GM10847 (cell line): ENCODE measurements at regions not wholly inside any gene's neighbourhood (a gene's known extent, or its start where the extent isn't known, plus 50 kb on each side); places are given as distances from the start of the nearest gene placed in this dataset.

ENCODE experiments used
- POLR2A ChIP-seq: IDR thresholded peaks from 2 replicates; pipeline ENCODE4 v1.6.1; 2011; ENCODE audit not compliant: insufficient read length; ENCODE audit errors: extremely low read depth

DNA sequence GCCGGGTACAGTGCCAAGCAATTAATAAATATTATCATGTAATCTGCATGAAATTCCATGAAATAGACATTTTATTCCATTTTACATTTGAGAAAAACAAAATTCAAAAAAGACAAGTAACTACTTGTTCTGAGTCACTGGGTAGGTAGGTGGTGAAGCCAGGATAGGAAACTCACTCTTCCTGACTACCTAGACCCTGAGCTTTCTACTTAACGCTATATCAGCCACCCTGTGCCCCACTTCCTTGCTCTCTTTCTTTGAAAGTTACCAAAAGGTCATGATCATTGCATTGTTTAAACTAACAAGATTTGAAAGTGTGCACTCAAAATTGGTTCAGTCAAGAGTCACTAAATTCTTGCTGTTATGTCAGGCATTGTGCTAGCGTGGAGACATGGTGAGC is 235.7 kb downstream of the CD83 start:
- TF ChIP-seq POLR2A, result no peak

DNA sequence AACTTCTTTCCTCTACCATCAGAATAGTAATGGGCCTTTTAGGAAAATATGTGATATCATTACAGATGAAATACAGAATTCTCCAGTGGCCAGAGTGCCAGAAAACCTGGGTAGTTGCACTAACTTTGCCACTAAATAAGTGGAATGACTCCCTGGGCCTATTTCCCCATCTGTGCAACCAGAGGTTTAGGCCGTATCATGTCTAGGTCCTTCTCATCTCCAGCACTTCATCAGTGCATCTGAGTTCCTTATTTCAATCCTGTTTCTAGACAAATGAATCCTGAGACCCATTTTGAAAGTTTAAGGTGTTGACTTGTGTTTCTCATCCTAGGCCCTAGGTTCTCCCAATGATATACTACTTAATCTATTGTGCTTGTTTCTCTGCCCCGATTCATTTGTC is 236.2 kb downstream of the CD83 start:
- TF ChIP-seq POLR2A, result no peak

DNA sequence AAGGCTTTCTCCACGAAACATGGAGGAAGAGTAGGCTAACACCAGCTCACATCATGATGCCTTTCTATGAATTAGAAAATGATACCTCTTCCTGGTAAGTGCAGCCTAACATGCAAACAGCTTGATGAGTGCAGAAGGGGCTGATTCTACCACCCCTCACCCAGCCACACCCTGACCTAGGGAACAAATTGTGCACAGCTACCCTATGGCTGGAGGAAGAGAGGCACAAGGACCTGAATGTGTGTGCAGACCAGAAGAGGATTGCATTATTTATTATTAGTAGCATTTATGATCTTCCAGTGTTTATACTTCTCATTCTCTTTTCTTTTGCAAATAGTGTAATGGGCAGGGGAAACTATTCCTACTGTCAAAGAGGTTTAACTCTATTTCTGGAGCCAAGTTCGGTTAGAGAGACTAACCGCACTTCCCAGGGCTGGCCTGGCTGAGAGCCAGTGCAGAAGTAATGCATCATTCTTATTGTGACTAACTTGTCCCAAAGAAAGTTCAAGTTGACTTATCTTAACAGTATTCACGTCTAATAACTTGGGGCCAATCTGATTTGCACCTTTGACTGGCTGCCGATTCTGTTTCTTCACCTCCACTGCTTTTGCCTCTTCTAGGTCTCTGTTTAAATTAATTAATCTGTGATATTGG is 237.5 kb downstream of the CD83 start:
- no peak for TF ChIP-seq POLR2A

- TF ChIP-seq POLR2A, result no peak
Measured at GRCh38 chr6:14359438-14359837, 241.9 kb downstream of the CD83 start.

- no peak for TF ChIP-seq POLR2A
Measured at GRCh38 chr6:14360565-14360964, 243.0 kb downstream of the CD83 start.

DNA sequence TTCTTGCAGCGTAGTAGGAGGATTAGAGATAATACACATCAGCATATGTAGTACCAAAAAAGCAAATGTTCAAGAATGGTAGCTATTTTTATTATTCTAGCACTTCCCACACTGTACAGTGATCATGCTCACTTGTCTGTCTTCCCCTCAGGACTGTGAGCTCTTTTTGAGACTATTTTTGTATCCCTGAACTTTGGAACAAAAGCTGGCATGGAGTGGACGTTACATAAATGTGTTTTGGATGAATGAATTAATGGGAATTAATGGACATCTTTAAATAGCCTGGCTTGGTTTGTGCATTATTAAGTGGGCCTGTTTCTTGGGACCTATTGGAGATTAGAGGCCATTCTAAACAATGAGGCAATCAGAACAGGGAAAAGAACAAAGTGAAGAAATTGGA is 243.7 kb downstream of the CD83 start:
- TF ChIP-seq POLR2A, result no peak

GRCh38 chr6:14361956-14362587 is 244.5 kb downstream of the CD83 start:
- TF ChIP-seq POLR2A, result no peak

GRCh38 chr6:14364370-14364769 is 246.8 kb downstream of the CD83 start:
- TF ChIP-seq POLR2A, result no peak

GRCh38 chr6:14365393-14365792 is 247.8 kb downstream of the CD83 start:
- no peak for TF ChIP-seq POLR2A

DNA sequence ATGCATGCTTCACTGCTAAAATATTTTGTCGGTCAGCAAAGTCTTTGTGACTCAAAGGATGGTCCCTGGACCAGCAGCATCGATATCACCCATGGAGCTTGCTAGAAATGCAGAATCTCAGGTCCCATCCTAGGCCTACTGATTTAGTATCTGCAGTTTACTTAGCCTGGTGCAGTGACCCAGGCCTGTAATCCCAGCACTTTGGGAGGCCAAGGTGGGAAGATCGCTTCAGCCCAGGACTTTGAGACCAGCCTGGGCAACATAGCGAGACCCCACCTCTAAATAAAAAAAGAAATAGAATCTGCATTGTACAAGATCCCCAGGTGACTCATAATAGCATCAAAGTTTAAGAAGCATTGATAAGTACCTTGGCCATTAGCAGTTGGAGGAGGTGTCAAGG is 248.7 kb downstream of the CD83 start:
- TF ChIP-seq POLR2A, result no peak

GRCh38 chr6:14366872-14367271 is 249.3 kb downstream of the CD83 start:
- TF ChIP-seq POLR2A, result no peak

GRCh38 chr6:14367296-14367695 is 249.7 kb downstream of the CD83 start:
- TF ChIP-seq POLR2A, result no peak

DNA sequence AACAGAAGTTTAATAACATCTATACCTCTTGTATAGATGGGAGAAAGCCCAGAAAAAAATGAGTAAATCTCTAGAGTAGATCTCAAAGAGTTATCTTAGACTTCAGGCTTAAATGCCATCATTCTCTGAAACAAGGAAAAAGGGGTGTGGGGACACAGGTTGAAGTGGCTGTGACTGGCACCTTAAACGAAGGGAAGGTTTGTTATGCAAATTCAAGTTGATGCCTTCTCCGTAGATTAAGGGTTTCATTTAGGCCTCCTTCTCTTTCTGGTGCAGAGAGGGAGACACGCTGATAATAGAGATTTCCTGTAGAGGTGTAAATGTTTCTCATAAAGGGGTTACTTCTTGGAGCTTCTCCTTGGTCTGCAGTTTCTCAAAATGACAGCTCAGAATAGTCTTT is 252.1 kb downstream of the CD83 start:
- TF ChIP-seq POLR2A, result no peak

DNA sequence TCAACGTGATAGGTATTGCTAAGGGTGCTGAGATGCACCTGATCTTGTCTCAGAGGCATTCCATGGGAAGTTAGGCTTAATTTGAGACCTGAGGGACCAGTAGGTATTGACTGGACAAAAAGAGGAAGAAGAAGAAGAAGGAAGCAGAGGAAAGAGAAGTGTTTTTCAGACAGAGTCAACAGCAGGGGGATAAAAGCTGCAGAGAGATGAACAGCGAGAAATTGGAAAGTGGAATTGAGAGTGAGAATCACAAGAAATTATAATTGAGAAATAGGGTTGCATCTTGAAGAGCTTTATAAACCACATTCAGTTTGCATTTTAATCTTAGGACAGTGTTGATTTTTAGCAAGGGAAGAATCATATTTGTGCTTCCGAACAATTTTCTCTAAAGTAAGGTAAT is 254.0 kb downstream of the CD83 start:
- no peak for TF ChIP-seq POLR2A

DNA sequence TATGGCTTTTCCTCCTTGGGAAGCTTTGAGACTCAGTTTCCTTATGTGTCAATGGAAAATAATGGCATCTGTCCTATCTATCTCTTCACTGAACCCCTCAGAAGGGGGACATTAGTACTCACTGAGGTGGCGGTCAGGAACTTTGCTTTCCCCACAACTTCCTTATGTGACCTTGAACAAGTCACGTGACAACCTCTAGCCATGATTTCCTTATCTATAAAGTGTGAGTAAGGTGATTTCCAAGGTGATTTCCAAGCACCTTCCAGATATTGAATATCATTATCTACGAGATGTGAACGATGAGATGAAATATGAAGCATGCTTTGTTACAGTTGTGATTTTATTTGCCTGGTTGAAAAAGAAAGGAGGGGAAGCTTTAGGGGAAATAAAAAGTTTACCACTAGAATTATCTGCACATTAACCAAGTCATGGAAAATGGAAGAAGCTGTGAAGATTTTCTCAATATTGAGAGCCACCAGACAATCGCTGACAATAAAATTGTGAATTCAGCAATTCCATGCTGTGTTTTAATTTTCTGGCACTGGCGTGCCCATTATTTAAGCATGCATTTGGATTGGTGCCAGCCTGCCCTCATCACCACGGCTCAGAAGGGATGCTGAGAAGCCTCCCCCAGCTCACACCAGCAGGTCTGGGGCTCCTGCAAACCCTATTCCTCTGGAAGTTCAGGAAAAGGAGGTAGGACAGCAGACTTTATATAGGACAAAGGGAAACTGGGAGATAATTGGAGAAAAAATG is 255.3 kb downstream of the CD83 start:
- TF ChIP-seq POLR2A, result no peak
